ENCODE measurements at regions not wholly inside any gene's neighbourhood (a gene's known extent, or its start where the extent isn't known, plus 50 kb on each side); places are given as distances from the start of the nearest gene placed in this dataset.

DNA sequence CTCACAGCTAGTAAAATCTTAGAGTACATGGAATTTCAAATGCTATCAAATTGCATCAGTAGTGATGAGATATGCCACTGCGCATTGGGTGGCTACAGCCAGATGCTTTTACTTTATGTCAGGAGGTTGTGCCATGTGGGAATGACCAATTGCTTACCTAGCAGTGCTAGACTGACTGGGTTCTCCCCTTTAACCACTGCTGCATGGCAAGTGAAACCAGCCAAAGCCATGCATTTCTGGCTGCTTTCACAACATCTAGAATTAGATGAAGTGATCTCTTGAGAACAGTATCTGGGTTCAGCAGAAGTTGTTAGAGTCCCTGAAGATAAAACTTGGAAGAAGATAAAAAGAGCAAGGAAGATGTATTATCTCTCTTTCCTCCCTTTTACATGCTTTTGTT is 1174.2 kb upstream of the CDH2 start (continued):
- TF ChIP-seq, protein P1, sequence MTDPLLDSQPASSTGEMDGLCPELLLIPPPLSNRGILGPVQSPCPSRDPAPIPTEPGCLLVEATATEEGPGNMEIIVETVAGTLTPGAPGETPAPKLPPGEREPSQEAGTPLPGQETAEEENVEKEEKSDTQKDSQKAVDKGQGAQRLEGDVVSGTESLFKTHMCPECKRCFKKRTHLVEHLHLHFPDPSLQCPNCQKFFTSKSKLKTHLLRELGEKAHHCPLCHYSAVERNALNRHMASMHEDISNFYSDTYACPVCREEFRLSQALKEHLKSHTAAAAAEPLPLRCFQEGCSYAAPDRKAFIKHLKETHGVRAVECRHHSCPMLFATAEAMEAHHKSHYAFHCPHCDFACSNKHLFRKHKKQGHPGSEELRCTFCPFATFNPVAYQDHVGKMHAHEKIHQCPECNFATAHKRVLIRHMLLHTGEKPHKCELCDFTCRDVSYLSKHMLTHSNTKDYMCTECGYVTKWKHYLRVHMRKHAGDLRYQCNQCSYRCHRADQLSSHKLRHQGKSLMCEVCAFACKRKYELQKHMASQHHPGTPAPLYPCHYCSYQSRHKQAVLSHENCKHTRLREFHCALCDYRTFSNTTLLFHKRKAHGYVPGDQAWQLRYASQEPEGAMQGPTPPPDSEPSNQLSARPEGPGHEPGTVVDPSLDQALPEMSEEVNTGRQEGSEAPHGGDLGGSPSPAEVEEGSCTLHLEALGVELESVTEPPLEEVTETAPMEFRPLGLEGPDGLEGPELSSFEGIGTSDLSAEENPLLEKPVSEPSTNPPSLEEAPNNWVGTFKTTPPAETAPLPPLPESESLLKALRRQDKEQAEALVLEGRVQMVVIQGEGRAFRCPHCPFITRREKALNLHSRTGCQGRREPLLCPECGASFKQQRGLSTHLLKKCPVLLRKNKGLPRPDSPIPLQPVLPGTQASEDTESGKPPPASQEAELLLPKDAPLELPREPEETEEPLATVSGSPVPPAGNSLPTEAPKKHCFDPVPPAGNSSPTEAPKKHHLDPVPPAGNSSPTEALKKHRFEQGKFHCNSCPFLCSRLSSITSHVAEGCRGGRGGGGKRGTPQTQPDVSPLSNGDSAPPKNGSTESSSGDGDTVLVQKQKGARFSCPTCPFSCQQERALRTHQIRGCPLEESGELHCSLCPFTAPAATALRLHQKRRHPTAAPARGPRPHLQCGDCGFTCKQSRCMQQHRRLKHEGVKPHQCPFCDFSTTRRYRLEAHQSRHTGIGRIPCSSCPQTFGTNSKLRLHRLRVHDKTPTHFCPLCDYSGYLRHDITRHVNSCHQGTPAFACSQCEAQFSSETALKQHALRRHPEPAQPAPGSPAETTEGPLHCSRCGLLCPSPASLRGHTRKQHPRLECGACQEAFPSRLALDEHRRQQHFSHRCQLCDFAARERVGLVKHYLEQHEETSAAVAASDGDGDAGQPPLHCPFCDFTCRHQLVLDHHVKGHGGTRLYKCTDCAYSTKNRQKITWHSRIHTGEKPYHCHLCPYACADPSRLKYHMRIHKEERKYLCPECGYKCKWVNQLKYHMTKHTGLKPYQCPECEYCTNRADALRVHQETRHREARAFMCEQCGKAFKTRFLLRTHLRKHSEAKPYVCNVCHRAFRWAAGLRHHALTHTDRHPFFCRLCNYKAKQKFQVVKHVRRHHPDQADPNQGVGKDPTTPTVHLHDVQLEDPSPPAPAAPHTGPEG (CRISPR knock-in tag; IDR thresholded peaks at IDR 0.05): no peak
- no peak for TF ChIP-seq KAT7 (CRISPR knock-in tag; IDR thresholded peaks at IDR 0.05; ENCODE audit: borderline replicate concordance)
- no peak for TF ChIP-seq TBP (CRISPR knock-in tag; IDR thresholded peaks at IDR 0.05)
- TF ChIP-seq, protein P2, sequence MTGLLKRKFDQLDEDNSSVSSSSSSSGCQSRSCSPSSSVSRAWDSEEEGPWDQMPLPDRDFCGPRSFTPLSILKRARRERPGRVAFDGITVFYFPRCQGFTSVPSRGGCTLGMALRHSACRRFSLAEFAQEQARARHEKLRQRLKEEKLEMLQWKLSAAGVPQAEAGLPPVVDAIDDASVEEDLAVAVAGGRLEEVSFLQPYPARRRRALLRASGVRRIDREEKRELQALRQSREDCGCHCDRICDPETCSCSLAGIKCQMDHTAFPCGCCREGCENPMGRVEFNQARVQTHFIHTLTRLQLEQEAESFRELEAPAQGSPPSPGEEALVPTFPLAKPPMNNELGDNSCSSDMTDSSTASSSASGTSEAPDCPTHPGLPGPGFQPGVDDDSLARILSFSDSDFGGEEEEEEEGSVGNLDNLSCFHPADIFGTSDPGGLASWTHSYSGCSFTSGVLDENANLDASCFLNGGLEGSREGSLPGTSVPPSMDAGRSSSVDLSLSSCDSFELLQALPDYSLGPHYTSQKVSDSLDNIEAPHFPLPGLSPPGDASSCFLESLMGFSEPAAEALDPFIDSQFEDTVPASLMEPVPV (CRISPR knock-in tag; IDR thresholded peaks at IDR 0.05): no peak
- TF ChIP-seq, protein P3, sequence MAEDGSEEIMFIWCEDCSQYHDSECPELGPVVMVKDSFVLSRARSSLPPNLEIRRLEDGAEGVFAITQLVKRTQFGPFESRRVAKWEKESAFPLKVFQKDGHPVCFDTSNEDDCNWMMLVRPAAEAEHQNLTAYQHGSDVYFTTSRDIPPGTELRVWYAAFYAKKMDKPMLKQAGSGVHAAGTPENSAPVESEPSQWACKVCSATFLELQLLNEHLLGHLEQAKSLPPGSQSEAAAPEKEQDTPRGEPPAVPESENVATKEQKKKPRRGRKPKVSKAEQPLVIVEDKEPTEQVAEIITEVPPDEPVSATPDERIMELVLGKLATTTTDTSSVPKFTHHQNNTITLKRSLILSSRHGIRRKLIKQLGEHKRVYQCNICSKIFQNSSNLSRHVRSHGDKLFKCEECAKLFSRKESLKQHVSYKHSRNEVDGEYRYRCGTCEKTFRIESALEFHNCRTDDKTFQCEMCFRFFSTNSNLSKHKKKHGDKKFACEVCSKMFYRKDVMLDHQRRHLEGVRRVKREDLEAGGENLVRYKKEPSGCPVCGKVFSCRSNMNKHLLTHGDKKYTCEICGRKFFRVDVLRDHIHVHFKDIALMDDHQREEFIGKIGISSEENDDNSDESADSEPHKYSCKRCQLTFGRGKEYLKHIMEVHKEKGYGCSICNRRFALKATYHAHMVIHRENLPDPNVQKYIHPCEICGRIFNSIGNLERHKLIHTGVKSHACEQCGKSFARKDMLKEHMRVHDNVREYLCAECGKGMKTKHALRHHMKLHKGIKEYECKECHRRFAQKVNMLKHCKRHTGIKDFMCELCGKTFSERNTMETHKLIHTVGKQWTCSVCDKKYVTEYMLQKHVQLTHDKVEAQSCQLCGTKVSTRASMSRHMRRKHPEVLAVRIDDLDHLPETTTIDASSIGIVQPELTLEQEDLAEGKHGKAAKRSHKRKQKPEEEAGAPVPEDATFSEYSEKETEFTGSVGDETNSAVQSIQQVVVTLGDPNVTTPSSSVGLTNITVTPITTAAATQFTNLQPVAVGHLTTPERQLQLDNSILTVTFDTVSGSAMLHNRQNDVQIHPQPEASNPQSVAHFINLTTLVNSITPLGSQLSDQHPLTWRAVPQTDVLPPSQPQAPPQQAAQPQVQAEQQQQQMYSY (CRISPR knock-in tag; IDR thresholded peaks at IDR 0.05): no peak
- TF ChIP-seq HCFC1 (IDR thresholded peaks at IDR 0.05; ENCODE audit: low read depth, low read length): no peak
- TF ChIP-seq CAMTA2 (CRISPR knock-in tag; IDR thresholded peaks at IDR 0.05; ENCODE audit: borderline replicate concordance): no peak
- TF ChIP-seq EHMT2 (IDR thresholded peaks at IDR 0.05; ENCODE audit: borderline replicate concordance, low read depth, low read length): no peak
